ENCODE measurements at regions not wholly inside any gene's neighbourhood (a gene's known extent, or its start where the extent isn't known, plus 50 kb on each side); places are given as distances from the start of the nearest gene placed in this dataset.

DNA sequence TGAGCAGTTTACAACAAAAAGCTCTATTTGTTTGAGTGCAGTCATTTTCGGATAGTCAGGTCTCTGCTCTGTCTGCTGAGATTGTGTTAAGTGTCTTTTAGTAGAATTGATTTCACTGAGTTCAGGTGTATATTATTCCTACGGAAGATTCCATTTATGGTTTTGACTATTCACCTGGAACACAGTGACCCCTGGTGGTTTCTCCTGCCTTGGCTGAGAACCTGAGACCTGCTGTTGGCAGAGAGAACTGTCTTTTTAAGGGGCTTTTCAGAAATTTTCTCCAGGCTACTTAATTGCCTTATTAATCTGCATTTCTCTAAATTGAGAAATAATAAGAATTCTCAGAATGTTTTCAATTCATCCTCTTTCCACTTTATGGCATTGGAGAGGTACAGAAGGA, 508.0 kb downstream of the TBC1D32 start:
- no peak overlapping the region for H3K27ac Mint-ChIP-seq
- no peaks in the 10 kb centered on the region for H3K9me3 ChIP-seq (ENCODE audit: control insufficient read depth, low read length)
- no peaks in the 10 kb centered on the region for H3K4me1 ChIP-seq (ENCODE audit: control insufficient read depth, insufficient read depth, low read length)
- H3K4me1 Mint-ChIP-seq: peaks cover 1% of the 10 kb centered on the region
- H3K36me3 Mint-ChIP-seq (ENCODE audit: low read depth): no peaks in the 10 kb centered on the region
- no peaks in the 10 kb centered on the region for H3K27me3 ChIP-seq (ENCODE audit: control insufficient read depth, insufficient read depth, low read length, poor library complexity, severe bottlenecking)
- peaks cover 6% of the 10 kb centered on the region for H3K9me3 Mint-ChIP-seq
- DNase-seq: peak; percentile 87
- no peak overlapping the region for H3K27ac ChIP-seq (ENCODE audit: low read depth, low read length)
- 77 to 83% methylated on average over 2 of the region's 2 CpGs for WGBS, 2 experiments (ENCODE audit: insufficient coverage in 1 of 2, insufficient read length in 1 of 2)
- H3K27me3 Mint-ChIP-seq (ENCODE audit: insufficient read depth): no peaks in the 10 kb centered on the region
- no peak overlapping the region for H3K4me3 ChIP-seq (ENCODE audit: low read length)
- H3K9ac ChIP-seq (ENCODE audit: extremely low read depth, low read length, poor library complexity, severe bottlenecking): no peak overlapping the region
- TF ChIP-seq, protein P1, sequence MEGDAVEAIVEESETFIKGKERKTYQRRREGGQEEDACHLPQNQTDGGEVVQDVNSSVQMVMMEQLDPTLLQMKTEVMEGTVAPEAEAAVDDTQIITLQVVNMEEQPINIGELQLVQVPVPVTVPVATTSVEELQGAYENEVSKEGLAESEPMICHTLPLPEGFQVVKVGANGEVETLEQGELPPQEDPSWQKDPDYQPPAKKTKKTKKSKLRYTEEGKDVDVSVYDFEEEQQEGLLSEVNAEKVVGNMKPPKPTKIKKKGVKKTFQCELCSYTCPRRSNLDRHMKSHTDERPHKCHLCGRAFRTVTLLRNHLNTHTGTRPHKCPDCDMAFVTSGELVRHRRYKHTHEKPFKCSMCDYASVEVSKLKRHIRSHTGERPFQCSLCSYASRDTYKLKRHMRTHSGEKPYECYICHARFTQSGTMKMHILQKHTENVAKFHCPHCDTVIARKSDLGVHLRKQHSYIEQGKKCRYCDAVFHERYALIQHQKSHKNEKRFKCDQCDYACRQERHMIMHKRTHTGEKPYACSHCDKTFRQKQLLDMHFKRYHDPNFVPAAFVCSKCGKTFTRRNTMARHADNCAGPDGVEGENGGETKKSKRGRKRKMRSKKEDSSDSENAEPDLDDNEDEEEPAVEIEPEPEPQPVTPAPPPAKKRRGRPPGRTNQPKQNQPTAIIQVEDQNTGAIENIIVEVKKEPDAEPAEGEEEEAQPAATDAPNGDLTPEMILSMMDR (conservative IDR thresholded peaks at IDR 0.05): peak; percentile 90
- H3K36me3 ChIP-seq (ENCODE audit: control insufficient read depth, insufficient read depth, low read length): no peaks in the 10 kb centered on the region
- no peak overlapping the region for H3K4me3 Mint-ChIP-seq

DNA sequence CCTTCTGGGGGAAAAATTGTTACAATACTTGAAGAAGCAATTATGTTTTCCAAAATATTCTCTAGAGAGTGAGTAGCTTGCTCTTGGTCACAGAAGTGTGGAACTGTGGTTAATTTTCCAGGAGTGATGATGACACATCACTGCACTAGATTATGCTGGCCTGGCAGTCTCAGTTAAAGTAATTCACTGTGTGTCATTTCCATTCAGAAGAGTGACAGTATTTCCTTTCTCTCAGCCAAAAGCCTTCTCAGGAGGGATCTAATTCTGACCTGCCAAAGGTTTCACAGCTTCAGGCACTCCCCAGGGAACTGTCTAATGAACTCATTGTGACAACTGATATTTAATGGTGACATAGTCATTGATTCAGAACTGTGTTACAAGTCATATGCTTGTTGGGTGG, 517.5 kb downstream of the TBC1D32 start:
- H3K27me3 Mint-ChIP-seq (ENCODE audit: insufficient read depth): peaks cover 2% of the 10 kb centered on the region
- H3K4me3 Mint-ChIP-seq: no peak overlapping the region
- no peaks in the 10 kb centered on the region for H3K4me1 Mint-ChIP-seq
- no peak overlapping the region for H3K27ac ChIP-seq (ENCODE audit: low read depth, low read length)
- peaks cover 23% of the 10 kb centered on the region for H3K9me3 ChIP-seq (ENCODE audit: control insufficient read depth, low read length)
- no peak for DNase-seq
- no peak overlapping the region for H3K9ac ChIP-seq (ENCODE audit: extremely low read depth, low read length, poor library complexity, severe bottlenecking)
- no peaks in the 10 kb centered on the region for H3K27me3 ChIP-seq (ENCODE audit: control insufficient read depth, insufficient read depth, low read length, poor library complexity, severe bottlenecking)
- peaks cover 22% of the 10 kb centered on the region for H3K9me3 Mint-ChIP-seq
- no peaks in the 10 kb centered on the region for H3K36me3 ChIP-seq (ENCODE audit: control insufficient read depth, insufficient read depth, low read length)
- H3K36me3 Mint-ChIP-seq (ENCODE audit: low read depth): no peaks in the 10 kb centered on the region
- no peaks in the 10 kb centered on the region for H3K4me1 ChIP-seq (ENCODE audit: control insufficient read depth, insufficient read depth, low read length)
- TF ChIP-seq, protein P1 (conservative IDR thresholded peaks at IDR 0.05): no peak
- no peak overlapping the region for H3K4me3 ChIP-seq (ENCODE audit: low read length)
- H3K27ac Mint-ChIP-seq: no peak overlapping the region

DNA sequence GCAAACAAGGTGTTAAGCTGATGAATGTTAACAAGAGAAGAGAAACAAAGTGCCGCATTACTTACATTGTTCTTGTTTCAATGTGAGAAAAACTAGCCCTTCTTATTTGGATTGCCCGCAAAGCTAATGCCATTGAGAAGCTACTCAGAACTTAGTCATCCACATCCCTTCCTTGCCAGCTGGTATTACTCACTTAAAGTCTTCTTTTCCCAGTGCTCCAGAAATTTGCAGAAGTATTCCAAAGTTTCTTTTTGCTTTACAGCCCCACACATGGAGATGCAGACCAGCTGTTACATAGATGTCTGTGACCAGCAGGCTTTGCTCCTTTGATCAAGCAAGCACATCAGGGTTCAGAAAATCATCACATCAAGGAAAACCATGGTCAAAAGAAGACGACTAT, 529.0 kb downstream of the TBC1D32 start:
- H3K4me1 Mint-ChIP-seq: peaks cover 6% of the 10 kb centered on the region
- no peaks in the 10 kb centered on the region for H3K4me1 ChIP-seq (ENCODE audit: control insufficient read depth, insufficient read depth, low read length)
- H3K4me3 Mint-ChIP-seq: no peak overlapping the region
- H3K9me3 ChIP-seq (ENCODE audit: control insufficient read depth, low read length): peaks cover 7% of the 10 kb centered on the region
- DNase-seq: no peak
- no peak overlapping the region for H3K27ac ChIP-seq (ENCODE audit: low read depth, low read length)
- H3K27me3 ChIP-seq (ENCODE audit: control insufficient read depth, insufficient read depth, low read length, poor library complexity, severe bottlenecking): no peaks in the 10 kb centered on the region
- no peaks in the 10 kb centered on the region for H3K36me3 ChIP-seq (ENCODE audit: control insufficient read depth, insufficient read depth, low read length)
- no peak overlapping the region for H3K27ac Mint-ChIP-seq
- H3K9me3 Mint-ChIP-seq: peaks cover 19% of the 10 kb centered on the region
- H3K36me3 Mint-ChIP-seq (ENCODE audit: low read depth): no peaks in the 10 kb centered on the region
- TF ChIP-seq, protein P1 (conservative IDR thresholded peaks at IDR 0.05): no peak
- H3K27me3 Mint-ChIP-seq (ENCODE audit: insufficient read depth): no peaks in the 10 kb centered on the region
- WGBS, 2 experiments (ENCODE audit: insufficient coverage in 1 of 2, insufficient read length in 1 of 2): 82 to 88% methylated on average over 2 to 3 of the region's 3 CpGs
- no peak overlapping the region for H3K9ac ChIP-seq (ENCODE audit: extremely low read depth, low read length, poor library complexity, severe bottlenecking)
- H3K4me3 ChIP-seq (ENCODE audit: low read length): no peak overlapping the region
